ENCODE measurements at regions not wholly inside any gene's neighbourhood (a gene's known extent, or its start where the extent isn't known, plus 50 kb on each side); places are given as distances from the start of the nearest gene placed in this dataset.
"Not testable (repeated sequence)": the region's sequence is repeated elsewhere in the genome, so short reads cannot be mapped to it uniquely, and the experiment has no call there.

- Histone ChIP-seq H3K36me3 (ENCODE audit: control insufficient read depth, insufficient read depth, low read length) (no peaks in the 10 kb centered on the region), H3K27me3 (replicated peaks; ENCODE audit: control insufficient read depth, insufficient read depth, low read length) (no peaks in the 10 kb centered on the region), H3K4me3 (replicated peaks; ENCODE audit: low read depth, low read length) (no peak overlapping the region)
- DNase-seq (ENCODE audit: extremely low read depth, insufficient read length), result no peak
- TF ChIP-seq, protein P1, sequence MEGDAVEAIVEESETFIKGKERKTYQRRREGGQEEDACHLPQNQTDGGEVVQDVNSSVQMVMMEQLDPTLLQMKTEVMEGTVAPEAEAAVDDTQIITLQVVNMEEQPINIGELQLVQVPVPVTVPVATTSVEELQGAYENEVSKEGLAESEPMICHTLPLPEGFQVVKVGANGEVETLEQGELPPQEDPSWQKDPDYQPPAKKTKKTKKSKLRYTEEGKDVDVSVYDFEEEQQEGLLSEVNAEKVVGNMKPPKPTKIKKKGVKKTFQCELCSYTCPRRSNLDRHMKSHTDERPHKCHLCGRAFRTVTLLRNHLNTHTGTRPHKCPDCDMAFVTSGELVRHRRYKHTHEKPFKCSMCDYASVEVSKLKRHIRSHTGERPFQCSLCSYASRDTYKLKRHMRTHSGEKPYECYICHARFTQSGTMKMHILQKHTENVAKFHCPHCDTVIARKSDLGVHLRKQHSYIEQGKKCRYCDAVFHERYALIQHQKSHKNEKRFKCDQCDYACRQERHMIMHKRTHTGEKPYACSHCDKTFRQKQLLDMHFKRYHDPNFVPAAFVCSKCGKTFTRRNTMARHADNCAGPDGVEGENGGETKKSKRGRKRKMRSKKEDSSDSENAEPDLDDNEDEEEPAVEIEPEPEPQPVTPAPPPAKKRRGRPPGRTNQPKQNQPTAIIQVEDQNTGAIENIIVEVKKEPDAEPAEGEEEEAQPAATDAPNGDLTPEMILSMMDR (IDR thresholded peaks at IDR 0.05; ENCODE audit: insufficient read depth, low read length, poor library complexity, severe bottlenecking), result peak; percentile 21
These were observed 107.5 kb downstream of the VSIG4 start for GRCh38 chrX:65932173-65933084.

GRCh38 chrX:65928522-65928921 lies 111.4 kb downstream of the VSIG4 start:
- DNase-seq (ENCODE audit: extremely low read depth, insufficient read length), result no peak
- Histone ChIP-seq H3K4me3 (replicated peaks; ENCODE audit: low read depth, low read length) (no peak overlapping the region), H3K27me3 (replicated peaks; ENCODE audit: control insufficient read depth, insufficient read depth, low read length) (no peaks in the 10 kb centered on the region), H3K36me3 (ENCODE audit: control insufficient read depth, insufficient read depth, low read length) (no peaks in the 10 kb centered on the region)
- TF ChIP-seq, protein P1 (IDR thresholded peaks at IDR 0.05; ENCODE audit: insufficient read depth, low read length, poor library complexity, severe bottlenecking), result no peak

DNA sequence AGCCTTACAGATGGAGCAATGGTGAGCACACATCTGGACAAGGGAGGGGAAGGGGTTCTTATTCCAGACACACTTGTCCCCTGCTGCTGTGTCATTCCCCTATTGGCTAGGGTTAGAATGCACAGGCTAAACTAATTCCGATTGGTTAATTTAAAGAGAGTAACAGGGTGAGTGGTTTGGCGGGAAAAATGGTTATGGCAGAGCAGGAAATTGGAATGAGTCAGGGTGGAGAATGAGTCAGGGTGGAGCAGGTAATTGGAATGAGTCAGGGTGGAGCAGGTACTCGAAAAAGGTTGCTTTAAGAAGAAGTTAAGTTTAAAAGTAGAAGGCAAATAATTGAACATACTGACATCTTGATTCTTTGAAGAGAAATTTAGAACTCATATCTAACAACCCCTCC lies 112.5 kb downstream of the VSIG4 start:
- not testable (repeated sequence) for H3K27me3 ChIP-seq (replicated peaks; ENCODE audit: control insufficient read depth, insufficient read depth, low read length); DNase-seq (ENCODE audit: extremely low read depth, insufficient read length); H3K4me3 ChIP-seq (replicated peaks; ENCODE audit: low read depth, low read length); H3K36me3 ChIP-seq (ENCODE audit: control insufficient read depth, insufficient read depth, low read length)

GRCh38 chrX:65926095-65927019 lies 113.5 kb downstream of the VSIG4 start:
- peak; percentile 45 for DNase-seq (ENCODE audit: extremely low read depth, insufficient read length)
- H3K36me3 ChIP-seq (ENCODE audit: control insufficient read depth, insufficient read depth, low read length), result no peaks in the 10 kb centered on the region
- H3K27me3 ChIP-seq (replicated peaks; ENCODE audit: control insufficient read depth, insufficient read depth, low read length), result no peaks in the 10 kb centered on the region
- H3K4me3 ChIP-seq (replicated peaks; ENCODE audit: low read depth, low read length), result no peak overlapping the region
- TF ChIP-seq, protein P1 (IDR thresholded peaks at IDR 0.05; ENCODE audit: insufficient read depth, low read length, poor library complexity, severe bottlenecking), result no peak

DNA sequence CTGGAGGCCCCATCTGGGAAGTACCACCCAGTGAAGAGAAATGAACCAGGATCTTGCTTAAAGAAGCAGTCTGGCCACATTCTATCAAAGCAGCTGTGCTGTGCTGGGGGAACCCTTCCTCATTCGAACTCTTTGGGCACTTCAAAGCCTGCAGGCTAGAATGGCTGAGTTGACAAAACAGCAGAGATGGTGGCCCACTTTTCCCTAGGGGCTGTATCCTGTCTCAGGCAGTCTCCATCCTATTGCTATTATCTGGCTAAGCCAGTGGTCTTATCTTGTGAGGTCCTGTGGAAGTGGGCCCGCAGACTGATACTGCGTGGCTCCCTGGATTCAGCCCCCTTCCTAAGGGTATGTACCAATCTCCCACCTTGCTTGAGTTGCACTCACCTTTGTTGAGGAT lies 114.3 kb downstream of the VSIG4 start:
- no peaks in the 10 kb centered on the region for H3K36me3 ChIP-seq (ENCODE audit: control insufficient read depth, insufficient read depth, low read length)
- no peaks in the 10 kb centered on the region for H3K27me3 ChIP-seq (replicated peaks; ENCODE audit: control insufficient read depth, insufficient read depth, low read length)
- TF ChIP-seq, protein P1 (IDR thresholded peaks at IDR 0.05; ENCODE audit: insufficient read depth, low read length, poor library complexity, severe bottlenecking), result no peak
- DNase-seq (ENCODE audit: extremely low read depth, insufficient read length), result no peak
- no peak overlapping the region for H3K4me3 ChIP-seq (replicated peaks; ENCODE audit: low read depth, low read length)

DNA sequence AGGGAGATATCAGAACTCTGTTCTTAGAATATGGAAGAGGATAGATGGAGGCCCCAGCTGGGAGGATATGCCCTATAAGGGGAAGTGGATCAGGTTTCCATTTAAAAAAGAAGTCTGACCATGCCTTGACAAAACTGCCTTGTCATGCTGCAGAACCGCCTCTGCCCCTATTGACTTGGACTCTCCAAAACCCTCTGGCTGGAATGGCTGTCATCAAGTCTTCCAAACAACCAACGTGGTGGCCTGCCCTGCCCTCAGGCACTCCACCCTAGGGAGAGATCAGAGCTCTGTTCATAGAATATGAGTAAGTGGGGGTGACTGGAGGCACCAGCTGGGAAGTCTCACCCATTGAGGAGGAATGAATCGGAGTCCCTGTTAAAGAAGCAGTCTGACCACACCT lies 114.9 kb downstream of the VSIG4 start:
- H3K36me3 ChIP-seq (ENCODE audit: control insufficient read depth, insufficient read depth, low read length), result no peaks in the 10 kb centered on the region
- DNase-seq (ENCODE audit: extremely low read depth, insufficient read length), result no peak
- TF ChIP-seq, protein P1 (IDR thresholded peaks at IDR 0.05; ENCODE audit: insufficient read depth, low read length, poor library complexity, severe bottlenecking), result no peak
- no peak overlapping the region for H3K4me3 ChIP-seq (replicated peaks; ENCODE audit: low read depth, low read length)
- no peaks in the 10 kb centered on the region for H3K27me3 ChIP-seq (replicated peaks; ENCODE audit: control insufficient read depth, insufficient read depth, low read length)

All from GM06990 (cell line).